Adrenal gland (tissue), 9 donors: ENCODE measurements at regions not wholly inside any gene's neighbourhood (a gene's known extent, or its start where the extent isn't known, plus 50 kb on each side); places are given as distances from the start of the nearest gene placed in this dataset.

ENCODE experiments used
- DNase-seq, 7 donors: peaks; one replicate each; pipeline ENCODE4 v3.0.0-alpha.2; 2019 to 2020
- H3K27ac ChIP-seq, 5 donors: fragments of 200-600 bp; sonication (generic) in 4 of 5; 1 replicate in 3 of 5; 2 replicates in 2 of 5; pipeline versions ENCODE4 v1.5.1 to v1.8.0; 2016 to 2020; ENCODE audit warnings: mild to moderate bottlenecking in 1 of 5
- H3K27me3 ChIP-seq: fragments of 200-600 bp; 2 replicates; pipeline ENCODE4 v1.8.0; 2021
- H3K36me3 ChIP-seq, 2 donors: fragments of 200-600 bp; replicated peaks in 1 of 2; 1 replicate in 1 of 2; 2 replicates in 1 of 2; pipeline versions ENCODE4 v1.5.1 to v1.8.0; 2018 to 2022
- H3K4me1 ChIP-seq, 2 donors: fragments of 200-600 bp; replicated peaks in 1 of 2; 1 replicate in 1 of 2; 2 replicates in 1 of 2; pipeline versions ENCODE4 v1.5.1 to v1.8.0; 2018 to 2021
- H3K4me3 ChIP-seq, 4 donors: fragments of 200-600 bp; sonication (generic) in 3 of 4; one replicate each; pipeline ENCODE4 v1.5.1; 2016 to 2018
- H3K9me3 ChIP-seq, 3 donors: fragments of 200-600 bp; sonication (generic) in 1 of 3; replicated peaks in 1 of 3; 1 replicate in 2 of 3; 2 replicates in 1 of 3; pipeline versions ENCODE4 v1.5.1 to v1.8.0; 2016 to 2021
- CTCF ChIP-seq, 6 experiments: fragments of 450-650 bp in 4 of 6; fragments of 200-600 bp in 2 of 6; sonication (generic) in 1 of 6; IDR thresholded peaks; 1 replicate in 5 of 6; 2 replicates in 1 of 6; pipeline versions ENCODE4 v1.5.1 to v1.8.0; 2016 to 2021; ENCODE audit warnings: antibody characterized with exemption in 6 of 6, mild to moderate bottlenecking in 2 of 6, moderate library complexity in 1 of 6
- POLR2A ChIP-seq, 2 donors: fragments of 450-650 bp; IDR thresholded peaks; one replicate each; pipeline ENCODE4 v1.6.1; 2017; ENCODE audit warnings: antibody characterized with exemption in 2 of 2, mild to moderate bottlenecking in 2 of 2, moderate library complexity in 1 of 2
- WGBS, 4 donors: extraction: QIAGEN DNeasy Blood & Tissue Kit in 2 of 4; methylation state at CpG; one replicate each; pipeline versions ENCODE4 v1.1.5 to v1.1.7; 2013 to 2017; 5-methylcytosine and 5-hydroxymethylcytosine counted together
- intact Hi-C, 2 donors: fragments of 100-400 bp; cut with DNase I; formaldehyde crosslinking; loops; one replicate each; pipeline versions ENCODE4 v1.14.1 to v1.15.0; 2022 to 2023
- donor health status: healthy with polysubstance abuse.
- donor health status: Bipolar disorder and iron deficiency.
- donor health status: DM: yes; HTN: yes; CAD: no.
- donor health status: DM: no; HTN: no; CAD: no.
- donor health status: DM: no; HTN: no; CAD: no.

DNA sequence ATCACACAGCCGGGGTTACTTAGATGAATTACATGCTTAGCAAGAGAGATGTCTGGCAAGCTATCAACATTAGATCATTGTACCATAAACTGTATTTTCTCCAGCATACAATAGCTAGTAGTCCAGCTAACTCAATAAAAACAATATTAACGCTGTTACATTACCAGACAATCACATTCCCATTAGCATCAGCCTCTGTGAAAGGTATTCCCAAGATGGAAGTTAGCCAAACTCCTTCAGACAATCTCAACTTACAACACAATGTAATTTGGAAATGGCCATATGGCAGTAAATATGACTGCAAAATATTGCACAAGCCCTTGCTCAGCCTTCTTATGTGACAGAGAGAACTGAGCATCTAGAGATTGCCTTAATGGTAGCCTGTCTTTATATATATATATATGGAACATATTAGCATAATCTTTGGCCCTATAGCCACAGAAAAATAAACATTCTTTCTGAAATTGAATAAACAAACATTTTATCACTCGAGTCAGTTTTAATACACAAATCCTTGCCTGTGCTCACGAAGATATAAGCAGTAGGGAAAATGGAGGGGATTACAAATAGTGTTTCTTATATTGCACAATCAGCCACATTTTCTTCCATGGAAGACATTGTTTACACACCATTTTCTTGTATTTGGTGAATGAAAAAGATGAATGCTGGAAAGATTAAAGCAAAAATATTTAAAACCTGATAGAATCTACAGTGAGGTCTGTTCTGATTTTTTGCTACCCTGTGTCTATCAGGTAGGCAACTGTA lies 1060.5 kb downstream of the DIAPH3 start:
- TF ChIP-seq CTCF (IDR thresholded peaks at IDR 0.05) (no peak), POLR2A (IDR thresholded peaks at IDR 0.05) (no peak)
- no peak overlapping the region for H3K4me3 ChIP-seq
- H3K36me3 ChIP-seq: no peaks in the 10 kb centered on the region
- H3K27ac ChIP-seq: no peak overlapping the region
- H3K4me1 ChIP-seq: no peaks in the 10 kb centered on the region
- intact Hi-C loops: no loop called here
- H3K9me3 ChIP-seq: no peaks in the 10 kb centered on the region
- H3K27me3 ChIP-seq: no peaks in the 10 kb centered on the region
- WGBS, 4 donors: 56 to 69% (median 62%) methylated on average over 4 of the region's 4 CpGs
- no peak for DNase-seq

DNA sequence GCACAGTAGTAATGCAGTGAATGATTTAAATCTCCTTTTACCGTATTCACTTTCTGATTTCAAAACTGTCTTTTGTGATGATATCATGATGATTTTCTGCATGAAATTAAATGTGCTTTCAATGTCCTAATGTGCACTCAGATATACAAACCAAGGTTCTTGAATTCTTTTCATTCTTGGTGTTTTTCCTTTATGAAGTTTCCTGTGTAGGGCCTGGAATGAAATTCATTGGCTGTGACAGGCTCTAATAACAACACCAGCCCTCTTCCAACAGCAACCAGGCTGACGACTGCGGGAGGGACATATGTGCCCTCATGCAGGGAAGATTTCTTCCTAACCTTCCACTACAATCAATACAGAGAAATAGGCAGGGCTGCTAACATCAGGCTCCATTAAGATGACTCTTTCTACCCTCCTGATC lies 1052.0 kb downstream of the DIAPH3 start:
- no peaks in the 10 kb centered on the region for H3K4me1 ChIP-seq
- H3K27ac ChIP-seq: no peak overlapping the region

DNA sequence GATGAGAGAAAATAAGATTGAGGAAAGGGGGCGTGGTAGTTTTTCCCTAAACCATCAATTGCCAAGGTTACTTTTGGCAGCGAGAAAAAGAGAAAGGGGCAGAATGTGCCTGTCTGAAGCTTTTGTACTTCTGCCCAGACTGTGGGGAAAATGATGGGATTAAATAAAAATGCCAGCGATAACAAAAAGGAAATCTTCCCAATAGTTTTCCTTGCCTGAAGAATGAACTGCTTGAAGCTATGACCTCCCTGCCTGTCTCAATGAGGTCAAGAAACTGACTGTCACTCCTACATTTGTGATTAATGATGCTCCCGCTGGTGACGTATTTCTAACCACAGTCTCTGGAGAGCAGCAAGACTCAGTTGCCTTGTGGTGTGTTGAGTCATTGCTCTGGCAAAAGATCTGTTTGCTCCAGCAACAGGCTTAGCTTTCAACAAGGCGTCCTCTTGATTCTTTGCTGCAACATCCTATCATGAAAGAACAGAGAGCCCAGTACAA lies 1051.5 kb downstream of the DIAPH3 start:
- DNase-seq: peak; percentile 16 to 63 (median 18)
- H3K4me3 ChIP-seq: no peak overlapping the region
- TF ChIP-seq CTCF (IDR thresholded peaks at IDR 0.05) (no peak), POLR2A (IDR thresholded peaks at IDR 0.05) (no peak)
- no peaks in the 10 kb centered on the region for H3K4me1 ChIP-seq
- H3K9me3 ChIP-seq: no peaks in the 10 kb centered on the region
- no peaks in the 10 kb centered on the region for H3K36me3 ChIP-seq
- H3K27me3 ChIP-seq: no peaks in the 10 kb centered on the region
- intact Hi-C loops: no loop called here
- no peak overlapping the region for H3K27ac ChIP-seq
- WGBS, 4 donors: 44 to 55% (median 49%) methylated on average over 6 of the region's 6 CpGs

More for the DNA sequence above, 1052.0 kb downstream of the DIAPH3 start:
- no peak for DNase-seq
- no peaks in the 10 kb centered on the region for H3K9me3 ChIP-seq
- no peak for TF ChIP-seq CTCF (IDR thresholded peaks at IDR 0.05)
- TF ChIP-seq POLR2A (IDR thresholded peaks at IDR 0.05): no peak
- H3K4me3 ChIP-seq: no peak overlapping the region
- intact Hi-C loops: no loop called here
- no peaks in the 10 kb centered on the region for H3K27me3 ChIP-seq
- 19 to 33% (median 29%) methylated on average over 3 of the region's 3 CpGs for WGBS, 4 donors
- no peaks in the 10 kb centered on the region for H3K36me3 ChIP-seq

DNA sequence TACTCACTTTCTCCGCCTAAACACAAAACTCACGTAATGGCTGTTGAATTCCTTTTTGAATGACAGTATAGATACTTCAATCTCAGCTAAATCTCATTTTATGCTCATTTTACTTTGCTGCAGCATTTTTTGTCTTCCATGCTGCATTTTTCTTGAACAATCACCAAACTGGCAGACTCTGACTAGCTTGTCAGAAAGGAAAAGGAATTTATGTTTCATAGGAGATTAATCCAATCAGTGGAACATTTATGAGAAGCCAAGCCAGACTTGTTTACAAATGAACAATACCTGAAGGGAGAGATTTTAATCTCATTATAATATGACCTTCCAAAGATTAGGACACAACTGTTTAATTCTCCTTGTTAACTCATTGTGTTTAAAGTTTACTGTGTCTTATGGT lies 1044.3 kb downstream of the DIAPH3 start:
- Histone ChIP-seq H3K4me3 (no peak overlapping the region), H3K36me3 (no peaks in the 10 kb centered on the region), H3K27ac (no peak overlapping the region), H3K27me3 (no peaks in the 10 kb centered on the region), H3K4me1 (no peaks in the 10 kb centered on the region), H3K9me3 (no peaks in the 10 kb centered on the region)
- TF ChIP-seq CTCF (IDR thresholded peaks at IDR 0.05) (no peak), POLR2A (IDR thresholded peaks at IDR 0.05) (no peak)
- no peak for DNase-seq
- WGBS, 4 donors: 58 to 91% (median 79%) methylated on average over 2 of the region's 2 CpGs
- intact Hi-C loops: no loop called here
